ENCODE measurements at regions not wholly inside any gene's neighbourhood (a gene's known extent, or its start where the extent isn't known, plus 50 kb on each side); places are given as distances from the start of the nearest gene placed in this dataset.

DNA sequence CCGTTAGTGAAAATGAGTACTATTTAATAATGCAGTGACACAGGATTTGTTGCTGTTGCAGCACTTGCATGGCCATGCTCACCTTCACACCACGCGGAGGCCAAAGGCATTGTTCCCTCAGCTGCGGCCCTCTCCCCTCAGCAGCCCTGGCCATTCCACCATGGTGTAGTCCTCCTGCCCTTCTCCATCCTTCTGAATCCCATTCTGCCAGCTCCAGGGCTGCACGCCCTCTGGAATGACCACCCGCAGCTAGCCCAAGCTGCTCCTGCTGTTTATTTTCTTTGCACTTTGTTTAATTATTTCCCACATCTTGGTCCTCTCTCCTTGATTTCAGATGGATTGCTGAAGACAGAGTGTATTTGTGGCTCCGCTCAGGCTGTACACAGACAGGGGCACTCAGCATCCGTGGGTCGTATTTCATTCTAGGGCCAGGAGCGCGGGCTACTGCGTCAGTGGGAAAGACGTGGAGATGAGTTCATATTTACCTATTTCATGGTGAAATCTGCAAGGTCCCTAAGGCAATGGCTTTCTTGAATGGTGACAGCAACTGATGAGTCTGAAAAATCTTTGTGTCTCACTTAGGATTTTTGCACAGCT lies 81.4 kb upstream of the DUSP22 start:
- no peak for DNase-seq

GRCh38 chr6:211871-212497 lies 80.3 kb upstream of the DUSP22 start:
- no peak for DNase-seq

DNA sequence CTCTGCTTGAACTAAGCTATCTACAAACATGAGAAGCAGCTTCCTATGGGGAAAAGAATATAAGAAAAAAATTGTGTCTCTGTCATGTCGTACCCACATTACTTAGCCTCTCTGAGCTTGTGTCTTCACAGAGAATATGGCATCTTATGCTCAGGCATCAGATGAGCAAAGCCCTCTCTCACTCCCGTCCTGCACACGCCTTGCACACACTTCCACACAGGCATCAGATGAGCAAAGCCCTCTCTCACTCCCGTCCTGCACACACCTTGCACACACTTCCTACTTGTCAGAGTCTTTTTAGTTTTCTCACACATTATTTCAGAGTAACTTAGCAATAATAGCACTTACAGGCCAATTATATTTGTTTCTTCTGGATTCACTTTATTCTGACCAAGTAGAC lies 79.0 kb upstream of the DUSP22 start:
- DNase-seq: no peak

DNA sequence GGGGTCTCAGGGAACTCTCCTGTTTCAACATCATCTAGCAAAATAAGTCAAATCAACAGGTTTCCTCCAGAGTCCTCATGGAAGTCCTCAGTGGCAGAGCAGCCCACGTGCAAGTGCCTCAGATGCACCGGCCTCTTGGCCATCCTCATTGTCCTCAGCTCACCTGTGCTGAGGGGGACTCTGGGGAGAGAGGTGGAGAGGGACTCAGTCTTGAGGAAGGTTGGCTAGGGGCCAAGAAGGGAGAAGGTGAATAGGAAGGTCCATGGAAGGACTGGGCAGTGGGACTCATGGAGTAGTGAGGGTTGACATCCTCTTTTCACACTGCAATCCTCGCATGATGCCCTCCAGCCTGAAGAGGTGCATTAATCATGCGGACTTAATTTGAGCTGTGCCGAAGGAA lies 77.9 kb upstream of the DUSP22 start:
- DNase-seq: no peak

DNA sequence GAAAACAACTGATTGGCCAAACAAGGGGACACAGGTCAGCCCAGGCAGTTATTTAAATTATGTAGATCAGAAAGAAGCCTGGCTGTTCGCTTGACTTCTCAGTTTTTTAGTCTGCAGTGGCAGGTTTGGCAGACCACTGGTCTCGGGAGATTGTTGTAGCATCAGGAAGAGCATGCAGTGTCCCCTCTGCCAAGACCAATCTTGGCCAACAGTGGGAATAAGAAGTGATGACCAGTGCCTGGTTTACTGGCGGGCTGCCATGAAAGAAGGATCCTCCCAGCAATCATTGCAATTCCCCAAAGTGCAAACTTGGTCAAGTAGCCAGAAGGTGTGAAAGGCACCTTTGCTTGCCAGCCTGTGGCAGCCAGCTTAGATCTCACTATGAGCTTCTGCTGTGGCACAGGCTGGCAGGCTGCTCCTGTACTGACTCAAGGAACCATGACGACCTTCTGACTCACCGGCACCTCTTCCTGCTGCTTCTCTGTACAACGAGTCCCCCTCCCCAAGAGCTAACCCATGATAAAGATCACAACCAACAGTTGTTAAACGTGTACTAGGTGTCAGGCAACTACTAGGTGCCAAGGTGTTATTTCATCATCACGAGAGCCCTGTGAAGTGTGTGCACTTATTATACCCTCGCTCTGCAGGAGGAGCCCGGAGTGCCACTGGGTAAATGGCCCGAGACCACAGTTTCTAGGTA lies 76.8 kb upstream of the DUSP22 start:
- DNase-seq: no peak

DNA sequence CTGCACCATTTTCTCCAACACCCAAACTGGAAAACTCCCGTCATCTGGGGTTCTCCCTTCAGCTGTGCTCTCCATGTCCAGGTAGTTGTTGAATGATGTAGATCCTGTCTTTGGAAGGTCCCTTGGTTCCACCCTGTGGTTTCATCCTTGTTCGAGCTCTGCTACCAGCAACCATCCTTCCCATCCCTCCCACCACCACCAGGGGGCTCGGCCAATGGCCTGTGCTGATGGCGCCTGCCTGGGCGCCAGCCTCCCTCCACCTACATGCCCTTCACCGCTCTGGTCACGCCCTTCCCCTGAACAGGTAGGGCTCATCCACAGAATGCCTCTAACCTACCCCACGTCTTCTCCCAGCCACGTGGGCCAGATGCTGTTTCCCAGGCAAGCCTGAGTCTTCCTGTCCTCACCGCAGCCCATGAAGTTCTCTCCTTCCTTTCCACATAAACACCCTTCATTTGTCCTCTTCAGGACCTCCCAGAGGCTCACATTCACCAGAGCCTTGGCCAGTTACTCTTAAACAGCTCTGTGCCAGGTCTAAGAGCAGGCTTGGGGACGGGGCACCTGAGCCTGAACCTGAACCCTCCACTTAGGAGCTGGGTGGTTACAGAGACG lies 75.1 kb upstream of the DUSP22 start:
- no peak for DNase-seq

- DNase-seq: no peak
Observed at GRCh38 chr6:218153-219018, 73.9 kb upstream of the DUSP22 start.

- DNase-seq: peak in 1 of 2 experiments; percentile 13
Observed at GRCh38 chr6:219019-219570, 73.2 kb upstream of the DUSP22 start.

- peak; percentile 94 to 96 for DNase-seq
Observed at GRCh38 chr6:219641-220198, 72.6 kb upstream of the DUSP22 start.

- no peak for DNase-seq
Observed at GRCh38 chr6:220312-220711, 72.0 kb upstream of the DUSP22 start.

DNA sequence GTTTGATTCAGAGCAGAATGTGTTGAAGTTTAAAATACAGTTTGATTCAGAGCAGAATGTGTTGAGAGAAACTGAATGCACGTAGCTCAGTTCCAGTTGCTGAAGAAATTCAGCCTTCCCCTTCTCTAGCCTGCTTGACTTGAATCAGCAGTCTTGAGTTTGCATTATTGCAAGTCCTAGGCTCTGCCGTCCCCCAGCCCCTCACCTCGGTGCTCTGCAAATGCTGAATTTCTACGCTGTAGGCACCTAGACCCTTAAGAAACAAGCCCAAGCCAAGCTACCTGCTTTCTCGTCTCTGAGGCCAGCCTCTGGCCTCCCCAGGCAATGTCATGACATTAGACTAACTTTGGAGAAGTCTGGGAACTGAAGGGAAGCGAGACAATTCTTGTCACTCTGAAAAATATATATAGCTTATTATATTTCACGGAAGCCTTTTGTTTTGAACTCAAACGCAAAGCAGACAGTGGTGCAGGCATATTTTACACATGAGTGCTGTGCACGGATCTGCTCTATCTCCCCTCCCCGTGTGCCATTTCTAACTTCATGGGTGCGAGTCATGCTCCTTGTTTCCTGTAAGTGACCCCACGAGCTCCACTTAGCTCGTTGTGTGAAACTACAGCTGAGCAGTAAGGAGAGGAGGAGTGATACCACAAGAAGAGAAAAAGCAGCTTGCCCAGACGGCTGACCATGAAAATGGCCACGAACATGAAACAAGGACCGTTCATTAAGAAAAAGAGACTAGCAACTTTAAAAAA lies 71.4 kb upstream of the DUSP22 start:
- no peak for DNase-seq

GRCh38 chr6:221531-222349 lies 70.5 kb upstream of the DUSP22 start:
- no peak for DNase-seq

DNA sequence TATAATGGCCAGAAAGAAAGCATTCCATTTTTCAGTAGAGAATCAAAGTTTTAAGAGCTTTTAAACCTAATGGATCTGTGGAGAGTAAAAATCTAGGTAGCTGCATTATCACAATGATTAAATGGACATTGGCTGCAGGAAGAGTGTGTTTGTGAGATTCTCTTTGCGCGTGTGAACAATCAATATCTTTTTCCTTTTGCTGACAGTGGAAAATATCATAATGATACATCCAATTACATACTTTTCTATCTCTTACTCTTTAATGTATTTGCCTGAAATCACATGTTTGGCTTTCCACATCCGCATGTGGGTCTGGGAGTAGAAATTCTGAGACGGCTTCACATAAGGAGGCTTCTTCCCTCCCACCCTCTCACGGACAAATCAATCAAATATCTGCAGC lies 69.8 kb upstream of the DUSP22 start:
- DNase-seq: no peak

DNA sequence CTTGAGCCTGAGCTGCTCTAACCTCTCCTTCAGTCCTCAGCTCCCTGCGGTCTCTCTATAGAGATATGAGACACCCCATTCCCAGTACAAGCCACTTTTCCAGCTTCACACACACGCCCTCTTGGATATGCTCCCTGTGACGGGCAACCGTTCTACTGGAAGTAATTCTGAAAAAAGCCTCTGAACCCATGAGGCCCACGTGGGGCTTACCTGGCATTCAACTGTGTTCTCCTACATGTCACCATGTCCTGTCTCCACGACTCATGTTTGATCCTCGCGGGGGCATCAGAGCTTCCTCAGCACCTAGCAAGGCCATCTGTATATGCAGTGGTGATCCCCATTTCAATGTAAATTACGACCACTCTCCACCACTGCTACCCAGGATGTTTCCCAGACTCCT lies 69.2 kb upstream of the DUSP22 start:
- DNase-seq: no peak

GRCh38 chr6:223763-224162 lies 68.5 kb upstream of the DUSP22 start:
- no peak for DNase-seq

DNA sequence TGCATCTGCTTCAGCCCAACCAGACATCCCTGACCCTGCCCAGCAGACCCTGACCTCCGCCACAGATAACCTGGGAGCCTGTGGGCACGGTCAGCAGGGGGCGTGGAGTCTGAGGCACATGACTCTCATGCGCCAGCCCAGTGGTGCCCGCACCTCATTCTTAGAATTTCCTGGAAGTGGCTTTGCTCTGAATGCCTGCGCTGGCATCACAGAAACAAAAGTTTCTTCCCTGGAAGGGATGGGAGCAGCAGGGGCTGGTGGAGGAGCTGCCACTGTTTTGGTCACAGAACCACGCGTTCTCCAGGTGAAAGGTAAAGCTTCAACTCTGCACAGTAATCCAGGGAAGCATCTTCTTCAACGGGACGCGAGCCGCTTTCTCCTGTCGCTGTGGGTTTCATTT lies 67.9 kb upstream of the DUSP22 start:
- no peak for DNase-seq

DNA sequence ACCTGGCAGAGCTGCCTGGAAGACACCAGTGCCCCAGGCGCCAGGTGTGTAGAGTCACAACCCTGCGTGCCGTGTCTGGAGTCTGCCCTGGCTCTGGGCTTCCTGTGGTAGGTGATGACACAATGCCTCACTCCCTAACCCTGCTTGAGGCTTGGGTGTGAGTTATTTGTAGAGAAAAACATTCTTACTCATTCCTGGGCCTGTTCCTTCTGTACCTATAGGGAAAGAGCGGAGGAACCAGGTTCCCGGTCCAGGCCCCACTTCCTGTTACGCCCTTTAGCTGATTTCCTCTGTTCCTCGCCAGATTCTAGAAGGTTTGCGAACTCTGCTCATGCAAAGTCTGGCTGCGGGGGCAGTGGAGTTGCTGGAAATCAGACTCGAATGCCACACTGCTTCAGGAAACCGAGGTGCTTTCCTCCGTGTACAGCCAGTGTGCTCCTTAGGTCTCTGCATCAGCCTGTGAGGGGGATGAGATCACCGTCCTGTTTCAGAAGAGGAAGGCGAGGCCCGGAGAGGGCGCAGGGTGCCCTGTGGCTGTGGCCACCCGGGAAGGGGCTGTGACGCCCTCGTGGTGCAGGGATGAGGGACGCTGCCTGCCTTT lies 67.1 kb upstream of the DUSP22 start:
- peak; percentile 66 to 79 for DNase-seq

GRCh38 chr6:225907-226306 lies 66.4 kb upstream of the DUSP22 start:
- DNase-seq: no peak

DNA sequence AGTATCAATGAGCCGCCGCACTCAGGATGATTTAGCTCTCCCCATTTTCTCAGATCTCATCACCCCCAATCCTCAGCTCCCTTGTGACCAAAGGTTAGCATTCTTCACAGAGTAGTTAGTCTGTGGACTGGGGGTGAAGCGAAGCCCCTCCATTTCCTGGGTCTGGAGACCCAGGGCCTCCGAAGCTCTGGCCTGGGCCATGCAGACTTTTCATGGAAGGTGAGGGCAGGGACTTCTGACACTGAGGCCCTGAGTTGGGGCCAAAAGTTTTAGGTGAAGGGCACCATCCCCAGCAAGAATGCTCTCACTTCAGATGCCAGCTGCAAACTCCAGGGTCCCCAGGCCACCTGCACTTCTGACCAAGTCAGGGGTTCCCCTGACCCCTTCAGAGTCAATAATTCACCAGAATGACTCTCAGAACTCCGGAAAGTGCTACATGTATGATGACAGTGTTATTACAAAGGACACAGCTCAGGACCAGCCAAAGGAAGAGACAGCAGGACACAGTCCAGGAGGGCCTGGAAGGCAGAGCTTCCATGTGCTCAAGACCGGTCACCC lies 65.7 kb upstream of the DUSP22 start:
- no peak for DNase-seq

All from AML-193 (cell line).